Upper lobe of right lung (tissue), 1 donor: ENCODE measurements at regions not wholly inside any gene's neighbourhood (a gene's known extent, or its start where the extent isn't known, plus 50 kb on each side); places are given as distances from the start of the nearest gene placed in this dataset.

Source experiments
- ATAC-seq: fragments of 200-7000 bp; cut with Tn5 transposase; one replicate; pipeline ENCODE4 v1.9.1; 2020; ENCODE audit warnings: mild to moderate bottlenecking, moderate library complexity
- DNase-seq: peaks from one replicate; pipeline ENCODE4 v3.0.0-alpha.2; 2020
- H3K27ac ChIP-seq: fragments of 200-600 bp; one replicate; pipeline ENCODE4 v1.8.0; 2022
- H3K27me3 ChIP-seq: fragments of 200-600 bp; one replicate; pipeline ENCODE4 v1.8.0; 2022; ENCODE audit warnings: mild to moderate bottlenecking
- H3K36me3 ChIP-seq: fragments of 200-600 bp; one replicate; pipeline ENCODE4 v1.8.0; 2022
- H3K4me1 ChIP-seq: fragments of 200-600 bp; one replicate; pipeline ENCODE4 v1.8.0; 2022
- H3K4me3 ChIP-seq: fragments of 200-600 bp; one replicate; pipeline ENCODE4 v1.8.0; 2022; ENCODE audit warnings: mild to moderate bottlenecking
- H3K9me3 ChIP-seq: fragments of 200-600 bp; one replicate; pipeline ENCODE4 v1.8.0; 2022
- intact Hi-C: fragments of 100-400 bp; cut with DNase I; formaldehyde crosslinking; loops from one replicate; pipeline ENCODE4 v1.11.0; 2022
- TF ChIP-seq, protein P1 (sequence below): fragments of 200-600 bp; IDR thresholded peaks from one replicate; pipeline ENCODE4 v1.8.0; 2022; ENCODE audit warnings: antibody characterized with exemption
- donor health status: DM: no; HTN: yes; CAD: no; lungs with severe emphysema.

GRCh38 chr5:92525131-92525530 lies 1055.9 kb downstream of the NR2F1-AS1 start:
- ATAC-seq (no peak), DNase-seq (no peak)
- Histone ChIP-seq H3K27ac (no peak overlapping the region), H3K27me3 (no peaks in the 10 kb centered on the region), H3K4me3 (no peak overlapping the region), H3K9me3 (no peaks in the 10 kb centered on the region), H3K4me1 (no peaks in the 10 kb centered on the region), H3K36me3 (no peaks in the 10 kb centered on the region)
- intact Hi-C loops: no loop called here
- TF ChIP-seq, protein P1, sequence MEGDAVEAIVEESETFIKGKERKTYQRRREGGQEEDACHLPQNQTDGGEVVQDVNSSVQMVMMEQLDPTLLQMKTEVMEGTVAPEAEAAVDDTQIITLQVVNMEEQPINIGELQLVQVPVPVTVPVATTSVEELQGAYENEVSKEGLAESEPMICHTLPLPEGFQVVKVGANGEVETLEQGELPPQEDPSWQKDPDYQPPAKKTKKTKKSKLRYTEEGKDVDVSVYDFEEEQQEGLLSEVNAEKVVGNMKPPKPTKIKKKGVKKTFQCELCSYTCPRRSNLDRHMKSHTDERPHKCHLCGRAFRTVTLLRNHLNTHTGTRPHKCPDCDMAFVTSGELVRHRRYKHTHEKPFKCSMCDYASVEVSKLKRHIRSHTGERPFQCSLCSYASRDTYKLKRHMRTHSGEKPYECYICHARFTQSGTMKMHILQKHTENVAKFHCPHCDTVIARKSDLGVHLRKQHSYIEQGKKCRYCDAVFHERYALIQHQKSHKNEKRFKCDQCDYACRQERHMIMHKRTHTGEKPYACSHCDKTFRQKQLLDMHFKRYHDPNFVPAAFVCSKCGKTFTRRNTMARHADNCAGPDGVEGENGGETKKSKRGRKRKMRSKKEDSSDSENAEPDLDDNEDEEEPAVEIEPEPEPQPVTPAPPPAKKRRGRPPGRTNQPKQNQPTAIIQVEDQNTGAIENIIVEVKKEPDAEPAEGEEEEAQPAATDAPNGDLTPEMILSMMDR: no peak

- DNase-seq: no peak
- intact Hi-C loops: no loop called here
- H3K27ac ChIP-seq: no peak overlapping the region
- no peaks in the 10 kb centered on the region for H3K36me3 ChIP-seq
- ATAC-seq: no peak
- no peak overlapping the region for H3K4me3 ChIP-seq
- H3K27me3 ChIP-seq: no peaks in the 10 kb centered on the region
- H3K4me1 ChIP-seq: no peaks in the 10 kb centered on the region
- H3K9me3 ChIP-seq: no peaks in the 10 kb centered on the region
- TF ChIP-seq, protein P1: no peak
Observed at GRCh38 chr5:92519811-92520632, 1061.0 kb downstream of the NR2F1-AS1 start.

- no peaks in the 10 kb centered on the region for H3K9me3 ChIP-seq
- no peak overlapping the region for H3K27ac ChIP-seq
- DNase-seq (no peak), ATAC-seq (peak; percentile 84)
- no peaks in the 10 kb centered on the region for H3K27me3 ChIP-seq
- no peaks in the 10 kb centered on the region for H3K36me3 ChIP-seq
- TF ChIP-seq, protein P1: peak; percentile 58
- H3K4me3 ChIP-seq: peak overlapping the region; percentile 9
- no peaks in the 10 kb centered on the region for H3K4me1 ChIP-seq
- intact Hi-C loops: no loop called here
Observed at GRCh38 chr5:92518318-92518904, 1062.6 kb downstream of the NR2F1-AS1 start.

DNA sequence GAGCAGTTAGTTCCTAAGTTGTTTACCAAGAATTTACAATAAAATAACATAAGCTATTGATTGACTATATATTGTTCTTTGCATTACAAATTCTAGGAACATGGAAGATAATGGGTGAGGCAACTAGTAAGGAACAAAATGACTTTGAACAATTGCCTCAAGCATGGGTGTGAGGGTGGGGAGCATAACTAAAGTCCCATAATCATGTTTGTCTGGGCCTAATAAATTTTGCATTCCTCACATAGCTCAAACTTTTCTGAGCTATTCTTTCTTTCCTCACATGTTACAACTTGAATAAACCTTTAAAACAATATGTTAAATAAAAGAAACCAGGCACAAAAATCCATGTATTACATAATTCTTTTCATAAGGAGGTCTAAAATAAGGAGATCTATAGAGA lies 1066.1 kb downstream of the NR2F1-AS1 start:
- Histone ChIP-seq H3K27ac (no peak overlapping the region), H3K36me3 (no peaks in the 10 kb centered on the region), H3K27me3 (no peaks in the 10 kb centered on the region), H3K9me3 (peaks cover 9% of the 10 kb centered on the region), H3K4me3 (no peak overlapping the region), H3K4me1 (no peaks in the 10 kb centered on the region)
- TF ChIP-seq, protein P1: no peak
- intact Hi-C loops: no loop called here
- DNase-seq: no peak
- ATAC-seq: no peak

- no peaks in the 10 kb centered on the region for H3K4me1 ChIP-seq
- H3K27ac ChIP-seq: no peak overlapping the region
- ATAC-seq (no peak), DNase-seq (no peak)
- H3K36me3 ChIP-seq: no peaks in the 10 kb centered on the region
- no peaks in the 10 kb centered on the region for H3K27me3 ChIP-seq
- H3K9me3 ChIP-seq: peaks cover 9% of the 10 kb centered on the region
- no peak overlapping the region for H3K4me3 ChIP-seq
- TF ChIP-seq, protein P1: no peak
- intact Hi-C loops: no loop called here
Observed at GRCh38 chr5:92513067-92513466, 1068.0 kb downstream of the NR2F1-AS1 start.
